Right atrium auricular region (tissue), 2 donors: ENCODE measurements at regions not wholly inside any gene's neighbourhood (a gene's known extent, or its start where the extent isn't known, plus 50 kb on each side); places are given as distances from the start of the nearest gene placed in this dataset.

Experiments used
- DNase-seq: peaks from one replicate; pipeline ENCODE4 v3.0.0-alpha.2; 2019; ENCODE audit warnings: low spot score
- H3K27ac ChIP-seq, 2 donors: fragments of 200-600 bp; sonication (generic); 1 replicate in 1 of 2; 2 replicates in 1 of 2; pipeline ENCODE4 v1.5.1; 2016 to 2019
- H3K27me3 ChIP-seq, 2 donors: fragments of 200-600 bp; sonication (generic); one replicate each; pipeline versions ENCODE4 v1.5.1 to v1.6.0; 2017 to 2019
- H3K36me3 ChIP-seq: fragments of 200-600 bp; sonication (generic); one replicate; pipeline ENCODE4 v1.5.1; 2016
- H3K4me1 ChIP-seq, 2 donors: fragments of 200-600 bp; sonication (generic); one replicate each; pipeline versions ENCODE4 v1.5.1 to v1.6.0; 2017 to 2019
- H3K4me3 ChIP-seq, 2 donors: fragments of 200-600 bp; sonication (generic); 1 replicate in 1 of 2; 2 replicates in 1 of 2; pipeline ENCODE4 v1.5.1; 2017 to 2019; ENCODE audit warnings: mild to moderate bottlenecking in 1 of 2, moderate library complexity in 1 of 2
- H3K9me3 ChIP-seq, 2 donors: fragments of 200-600 bp; sonication (generic); one replicate each; pipeline ENCODE4 v1.5.1; 2019
- TF ChIP-seq, protein P1 (sequence below), 2 donors: fragments of 200-600 bp; sonication (generic); IDR thresholded peaks; one replicate each; pipeline ENCODE4 v1.5.1; 2019; ENCODE audit warnings: antibody characterized with exemption in 2 of 2

GRCh38 chr4:133439830-133440229, 290.7 kb downstream of the PCDH10 start:
- Histone ChIP-seq H3K27me3 (no peaks in the 10 kb centered on the region), H3K4me1 (no peaks in the 10 kb centered on the region), H3K27ac (no peak overlapping the region), H3K4me3 (no peak overlapping the region), H3K36me3 (no peaks in the 10 kb centered on the region), H3K9me3 (no peaks in the 10 kb centered on the region)
- TF ChIP-seq, protein P1, sequence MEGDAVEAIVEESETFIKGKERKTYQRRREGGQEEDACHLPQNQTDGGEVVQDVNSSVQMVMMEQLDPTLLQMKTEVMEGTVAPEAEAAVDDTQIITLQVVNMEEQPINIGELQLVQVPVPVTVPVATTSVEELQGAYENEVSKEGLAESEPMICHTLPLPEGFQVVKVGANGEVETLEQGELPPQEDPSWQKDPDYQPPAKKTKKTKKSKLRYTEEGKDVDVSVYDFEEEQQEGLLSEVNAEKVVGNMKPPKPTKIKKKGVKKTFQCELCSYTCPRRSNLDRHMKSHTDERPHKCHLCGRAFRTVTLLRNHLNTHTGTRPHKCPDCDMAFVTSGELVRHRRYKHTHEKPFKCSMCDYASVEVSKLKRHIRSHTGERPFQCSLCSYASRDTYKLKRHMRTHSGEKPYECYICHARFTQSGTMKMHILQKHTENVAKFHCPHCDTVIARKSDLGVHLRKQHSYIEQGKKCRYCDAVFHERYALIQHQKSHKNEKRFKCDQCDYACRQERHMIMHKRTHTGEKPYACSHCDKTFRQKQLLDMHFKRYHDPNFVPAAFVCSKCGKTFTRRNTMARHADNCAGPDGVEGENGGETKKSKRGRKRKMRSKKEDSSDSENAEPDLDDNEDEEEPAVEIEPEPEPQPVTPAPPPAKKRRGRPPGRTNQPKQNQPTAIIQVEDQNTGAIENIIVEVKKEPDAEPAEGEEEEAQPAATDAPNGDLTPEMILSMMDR (IDR thresholded peaks at IDR 0.05), result no peak
- no peak for DNase-seq

DNA sequence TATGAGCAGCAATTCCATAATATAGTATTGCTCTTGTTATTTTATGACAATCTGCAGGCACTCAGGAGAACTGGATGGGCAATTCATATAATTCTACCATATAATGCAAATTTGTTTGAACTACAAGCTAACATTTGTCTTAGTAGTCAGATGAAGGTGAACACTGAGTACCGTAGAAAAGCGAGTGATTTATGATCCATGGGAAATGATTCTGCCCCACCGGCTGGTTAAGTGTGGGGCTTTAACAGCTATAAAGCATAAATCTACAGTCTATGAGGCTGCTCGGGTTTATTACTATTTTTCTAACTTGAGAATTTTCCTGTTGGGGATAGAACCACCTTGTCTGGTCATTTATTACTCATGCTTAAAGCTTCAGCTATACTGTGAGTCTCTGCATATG, 275.5 kb downstream of the PCDH10 start:
- DNase-seq, result no peak
- H3K4me1 ChIP-seq, result no peaks in the 10 kb centered on the region
- no peak overlapping the region for H3K4me3 ChIP-seq
- TF ChIP-seq, protein P1 (IDR thresholded peaks at IDR 0.05), result no peak
- no peaks in the 10 kb centered on the region for H3K9me3 ChIP-seq
- H3K27me3 ChIP-seq, result no peaks in the 10 kb centered on the region
- no peak overlapping the region for H3K27ac ChIP-seq
- no peaks in the 10 kb centered on the region for H3K36me3 ChIP-seq

DNA sequence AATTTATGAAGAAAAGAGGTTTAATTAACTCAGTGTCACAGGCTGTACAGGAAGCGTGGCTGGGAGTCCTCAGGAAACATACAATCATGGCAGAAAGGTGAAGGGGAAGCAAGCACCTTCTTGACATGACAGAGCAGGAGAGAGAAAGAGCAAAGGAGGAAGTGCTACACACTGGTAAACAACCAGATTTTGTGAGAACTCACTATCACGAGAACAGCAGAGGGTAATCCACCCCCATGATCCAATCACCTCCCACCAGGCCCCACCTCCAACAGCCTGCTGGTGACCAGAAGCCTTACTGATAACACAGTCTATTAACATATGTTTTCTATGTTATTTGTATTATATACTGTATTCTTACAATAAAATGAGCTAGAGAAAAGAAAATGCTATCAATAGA, 254.8 kb downstream of the PCDH10 start:
- no peak for DNase-seq
- TF ChIP-seq, protein P1 (IDR thresholded peaks at IDR 0.05), result no peak
- Histone ChIP-seq H3K9me3 (no peaks in the 10 kb centered on the region), H3K4me3 (no peak overlapping the region), H3K4me1 (no peaks in the 10 kb centered on the region), H3K36me3 (no peaks in the 10 kb centered on the region), H3K27ac (no peak overlapping the region), H3K27me3 (no peaks in the 10 kb centered on the region)

DNA sequence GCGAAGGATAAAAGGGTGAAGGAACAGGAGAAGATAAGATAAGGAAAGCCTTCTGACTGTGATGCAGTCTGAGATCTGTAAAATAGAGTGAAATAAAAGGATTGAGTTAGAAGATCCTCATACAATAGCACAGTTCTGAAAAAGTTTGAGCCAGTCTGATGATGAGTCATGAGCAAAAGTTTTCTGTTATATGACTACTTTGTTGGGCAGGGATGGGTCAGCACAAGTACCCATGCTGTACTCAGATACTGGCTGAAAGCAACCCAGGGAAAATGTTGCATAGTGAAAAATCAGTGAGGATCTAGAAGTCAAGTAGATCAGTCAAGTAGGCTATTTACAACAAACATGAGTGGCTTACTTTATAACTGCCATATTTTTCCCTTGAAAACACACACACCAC, 253.5 kb downstream of the PCDH10 start:
- no peaks in the 10 kb centered on the region for H3K36me3 ChIP-seq
- H3K27me3 ChIP-seq, result no peaks in the 10 kb centered on the region
- no peak overlapping the region for H3K27ac ChIP-seq
- H3K4me3 ChIP-seq, result no peak overlapping the region
- TF ChIP-seq, protein P1 (IDR thresholded peaks at IDR 0.05), result no peak
- no peaks in the 10 kb centered on the region for H3K4me1 ChIP-seq
- no peaks in the 10 kb centered on the region for H3K9me3 ChIP-seq
- DNase-seq, result no peak

GRCh38 chr4:133394971-133395627, 246.0 kb downstream of the PCDH10 start:
- H3K4me1 ChIP-seq, result no peaks in the 10 kb centered on the region
- H3K36me3 ChIP-seq, result no peaks in the 10 kb centered on the region
- no peaks in the 10 kb centered on the region for H3K9me3 ChIP-seq
- no peak for DNase-seq
- no peaks in the 10 kb centered on the region for H3K27me3 ChIP-seq
- no peak overlapping the region for H3K4me3 ChIP-seq
- no peak overlapping the region for H3K27ac ChIP-seq
- TF ChIP-seq, protein P1 (IDR thresholded peaks at IDR 0.05), result no peak
